HUES48 (cell line): ENCODE measurements at regions not wholly inside any gene's neighbourhood (a gene's known extent, or its start where the extent isn't known, plus 50 kb on each side); places are given as distances from the start of the nearest gene placed in this dataset.
"Not testable (repeated sequence)": the region's sequence is repeated elsewhere in the genome, so short reads cannot be mapped to it uniquely, and the experiment has no call there.

Experiments
- H3K27ac ChIP-seq: one replicate; pipeline ENCODE4 v1.7.0; 2013; ENCODE audit warnings: low read depth, low read length, inconsistent platforms
- H3K27me3 ChIP-seq: 2 replicates; pipeline ENCODE4 v1.6.1; 2013; ENCODE audit warnings: mild to moderate bottlenecking, low read length; ENCODE audit not compliant: control insufficient read depth, insufficient read depth
- H3K36me3 ChIP-seq: 2 replicates; pipeline ENCODE4 v1.6.1; 2013; ENCODE audit warnings: low read length; ENCODE audit not compliant: control insufficient read depth, insufficient read depth
- H3K4me1 ChIP-seq: 2 replicates; pipeline ENCODE4 v1.6.1; 2013; ENCODE audit warnings: mild to moderate bottlenecking, low read length; ENCODE audit not compliant: control insufficient read depth, insufficient read depth
- H3K4me3 ChIP-seq: 2 replicates; pipeline ENCODE4 v1.5.1; 2013; ENCODE audit warnings: mild to moderate bottlenecking, low read depth, low read length
- H3K9ac ChIP-seq: 2 replicates; pipeline ENCODE4 v1.6.1; 2013; ENCODE audit warnings: mild to moderate bottlenecking, low read depth, low read length, moderate library complexity
- H3K9me3 ChIP-seq: 2 replicates; pipeline ENCODE4 v1.6.1; 2013; ENCODE audit warnings: low read length; ENCODE audit not compliant: control insufficient read depth, insufficient read depth

DNA sequence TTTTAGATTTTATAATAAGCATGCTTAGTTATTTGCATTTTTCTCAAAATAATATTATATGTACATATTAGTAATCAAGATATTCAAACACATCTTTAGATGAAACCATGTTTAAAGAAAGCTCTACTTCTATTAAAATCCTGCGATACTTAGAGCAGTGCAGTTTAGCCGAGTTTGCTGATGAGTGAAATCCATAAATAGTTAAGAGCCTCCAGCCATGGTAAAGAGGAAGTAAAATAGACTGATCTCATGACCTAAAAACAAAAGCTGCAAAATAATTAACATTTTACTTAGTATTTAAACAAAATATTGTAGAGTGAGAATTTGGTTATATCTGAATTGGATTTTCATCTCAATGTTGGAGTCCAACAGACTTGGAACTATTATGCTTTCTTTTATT is 147.4 kb upstream of the NRIP1 start:
- H3K36me3 ChIP-seq = no peaks in the 10 kb centered on the region
- H3K4me1 ChIP-seq = peaks cover 4% of the 10 kb centered on the region; the same call in 1 of the 2 replicates
- H3K4me3 ChIP-seq = no peak overlapping the region
- no peak overlapping the region for H3K9ac ChIP-seq
- no peak overlapping the region for H3K27ac ChIP-seq
- no peaks in the 10 kb centered on the region for H3K9me3 ChIP-seq
- H3K27me3 ChIP-seq = no peaks in the 10 kb centered on the region

- H3K9me3 ChIP-seq, H3K4me3 ChIP-seq, H3K27ac ChIP-seq, H3K9ac ChIP-seq, H3K36me3 ChIP-seq: not testable (repeated sequence)
- H3K27me3 ChIP-seq = peaks cover 12% of the 10 kb centered on the region
- peaks cover 23% of the 10 kb centered on the region for H3K4me1 ChIP-seq
Measured at GRCh38 chr21:15218476-15218875, 153.7 kb upstream of the NRIP1 start.

DNA sequence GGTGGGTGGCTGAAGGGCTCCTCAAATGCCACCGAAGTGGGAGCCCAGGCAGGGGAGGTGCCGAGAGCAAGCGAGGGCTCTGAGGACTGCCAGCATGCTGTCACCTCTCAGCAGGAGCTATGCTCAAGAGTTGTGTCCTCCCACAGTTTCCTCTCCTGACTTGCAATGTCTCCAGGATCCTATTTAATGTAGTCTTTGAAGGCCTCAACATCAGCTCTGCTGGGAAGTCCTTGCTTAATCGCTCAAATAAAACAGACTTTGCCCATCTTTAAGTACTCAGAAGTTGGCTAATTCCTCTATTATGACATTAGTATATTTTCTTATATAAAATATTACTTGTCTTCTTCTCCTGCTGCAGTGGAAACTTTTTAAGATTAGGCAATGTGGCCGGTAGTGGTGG is 154.2 kb upstream of the NRIP1 start:
- Histone ChIP-seq H3K9ac (no peak overlapping the region), H3K27me3 (peaks cover 18% of the 10 kb centered on the region), H3K36me3 (no peaks in the 10 kb centered on the region), H3K4me1 (peaks cover 23% of the 10 kb centered on the region), H3K9me3 (no peaks in the 10 kb centered on the region), H3K27ac (no peak overlapping the region), H3K4me3 (no peak overlapping the region)

- H3K9me3 ChIP-seq = no peaks in the 10 kb centered on the region
- H3K4me3 ChIP-seq = no peak overlapping the region
- no peaks in the 10 kb centered on the region for H3K36me3 ChIP-seq
- peaks cover 24% of the 10 kb centered on the region for H3K27me3 ChIP-seq
- H3K4me1 ChIP-seq = peaks cover 23% of the 10 kb centered on the region
- no peak overlapping the region for H3K9ac ChIP-seq
- H3K27ac ChIP-seq = no peak overlapping the region
Measured at GRCh38 chr21:15219894-15220293, 155.1 kb upstream of the NRIP1 start.

DNA sequence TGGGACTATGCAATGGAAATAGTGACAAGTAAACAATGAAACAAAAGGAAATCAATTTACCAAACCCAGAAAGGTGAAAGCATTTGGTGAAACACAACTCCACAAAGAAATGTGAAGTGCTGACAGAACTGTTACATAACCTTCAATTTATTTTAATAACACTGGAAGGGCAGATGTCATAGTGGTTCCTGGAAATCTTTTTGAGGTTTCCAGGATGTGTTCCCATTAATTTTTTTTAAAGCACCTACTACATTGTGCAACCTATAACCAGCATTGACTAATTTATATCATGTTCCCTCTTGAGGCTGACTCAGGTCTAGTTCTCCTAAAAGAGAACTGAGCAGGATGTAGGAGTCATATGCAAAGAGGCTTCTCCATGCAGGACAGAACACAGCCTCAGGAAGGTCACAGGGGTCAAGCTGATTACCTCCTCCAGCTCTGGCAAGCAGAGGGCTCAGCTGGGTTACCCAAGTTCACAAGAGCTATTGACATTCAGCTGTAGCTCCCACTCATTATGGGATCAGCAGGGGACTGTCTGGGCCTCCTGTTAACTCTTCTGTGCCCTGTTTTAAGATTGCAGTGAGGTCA is 157.1 kb upstream of the NRIP1 start:
- Histone ChIP-seq H3K36me3 (no peaks in the 10 kb centered on the region), H3K9ac (no peak overlapping the region), H3K27ac (no peak overlapping the region), H3K9me3 (no peaks in the 10 kb centered on the region), H3K4me1 (peaks cover 23% of the 10 kb centered on the region), H3K4me3 (no peak overlapping the region), H3K27me3 (peaks cover 24% of the 10 kb centered on the region)

- Histone ChIP-seq H3K4me3 (no peak overlapping the region), H3K9ac (no peak overlapping the region), H3K27ac (no peak overlapping the region), H3K27me3 (peaks cover 24% of the 10 kb centered on the region), H3K4me1 (peaks cover 23% of the 10 kb centered on the region), H3K9me3 (no peaks in the 10 kb centered on the region), H3K36me3 (no peaks in the 10 kb centered on the region)
Measured at GRCh38 chr21:15222707-15223106, 157.9 kb upstream of the NRIP1 start.

- H3K36me3 ChIP-seq = no peaks in the 10 kb centered on the region
- no peaks in the 10 kb centered on the region for H3K9me3 ChIP-seq
- H3K27me3 ChIP-seq = peaks cover 24% of the 10 kb centered on the region
- peaks cover 23% of the 10 kb centered on the region for H3K4me1 ChIP-seq
- no peak overlapping the region for H3K9ac ChIP-seq
- H3K4me3 ChIP-seq = no peak overlapping the region
- H3K27ac ChIP-seq = no peak overlapping the region
Measured at GRCh38 chr21:15224346-15225086, 159.7 kb upstream of the NRIP1 start.

DNA sequence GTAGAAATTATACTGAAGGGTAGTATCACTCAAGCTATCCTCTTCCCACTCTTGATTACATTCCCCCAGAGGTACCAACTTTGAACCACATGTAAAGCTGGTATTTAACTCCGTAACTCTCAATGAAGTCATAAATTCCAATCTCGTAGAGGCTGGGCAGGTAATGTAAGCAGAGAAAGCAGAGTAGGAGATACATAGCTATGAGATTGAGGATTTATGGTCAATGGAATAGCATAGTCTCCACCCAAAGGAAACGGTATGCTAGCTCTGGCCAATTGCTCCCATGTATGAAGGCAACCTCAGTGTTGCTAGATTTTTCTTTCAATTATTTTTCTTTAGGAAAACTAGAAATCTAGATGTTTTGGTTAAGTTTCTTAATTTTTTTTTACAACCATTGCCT is 163.1 kb upstream of the NRIP1 start:
- Histone ChIP-seq H3K27ac (no peak overlapping the region), H3K4me3 (no peak overlapping the region), H3K4me1 (peaks cover 5% of the 10 kb centered on the region), H3K27me3 (peaks cover 17% of the 10 kb centered on the region), H3K9me3 (no peaks in the 10 kb centered on the region), H3K9ac (no peak overlapping the region), H3K36me3 (no peaks in the 10 kb centered on the region)

- Histone ChIP-seq H3K4me1 (no peaks in the 10 kb centered on the region), H3K27me3 (peaks cover 2% of the 10 kb centered on the region), H3K27ac (no peak overlapping the region), H3K4me3 (no peak overlapping the region), H3K9ac (no peak overlapping the region), H3K36me3 (no peaks in the 10 kb centered on the region), H3K9me3 (no peaks in the 10 kb centered on the region)
Measured at GRCh38 chr21:15229390-15229789, 164.6 kb upstream of the NRIP1 start.

DNA sequence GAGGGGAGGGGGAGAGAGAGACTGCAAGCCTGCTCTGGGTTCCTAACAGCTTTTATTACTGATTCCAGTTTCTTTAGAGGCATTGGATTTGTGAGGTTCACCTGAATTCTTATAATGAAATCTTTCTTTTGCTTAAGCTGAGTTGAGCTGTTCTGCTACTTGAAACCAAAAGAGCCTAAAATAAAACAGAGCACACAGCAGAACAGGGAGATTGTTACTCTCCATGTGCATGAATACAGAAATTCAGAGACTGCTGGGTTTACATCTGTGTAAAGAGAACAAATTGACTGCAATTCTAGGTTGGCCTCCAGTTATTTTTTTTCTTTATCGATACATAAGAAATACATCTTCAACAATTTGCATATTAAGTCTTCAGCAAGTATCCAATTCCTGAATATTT is 168.8 kb upstream of the NRIP1 start:
- H3K27ac ChIP-seq = no peak overlapping the region
- no peaks in the 10 kb centered on the region for H3K9me3 ChIP-seq
- H3K9ac ChIP-seq = no peak overlapping the region
- H3K4me3 ChIP-seq = no peak overlapping the region
- H3K36me3 ChIP-seq = no peaks in the 10 kb centered on the region
- H3K4me1 ChIP-seq = no peaks in the 10 kb centered on the region
- no peaks in the 10 kb centered on the region for H3K27me3 ChIP-seq

DNA sequence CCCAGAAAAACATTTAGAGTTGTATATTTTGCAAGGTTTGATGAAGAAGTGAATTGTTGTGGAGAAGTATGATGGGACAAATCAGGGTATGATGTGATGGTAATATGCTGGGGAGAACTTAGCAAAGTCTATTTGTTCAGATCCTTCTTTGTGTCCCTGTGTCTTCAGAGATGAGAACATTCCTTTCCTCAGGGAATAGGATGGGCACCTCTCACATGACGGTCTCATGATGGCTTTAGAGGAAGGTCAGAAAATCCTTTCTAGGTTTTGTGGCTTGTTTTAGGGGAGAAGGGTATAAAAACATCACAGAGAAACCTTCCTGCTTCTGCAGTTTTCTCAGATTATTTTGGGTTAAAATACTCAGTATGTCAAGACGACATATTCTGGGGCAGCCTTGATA is 171.3 kb upstream of the NRIP1 start:
- Histone ChIP-seq H3K9me3 (no peaks in the 10 kb centered on the region), H3K4me3 (no peak overlapping the region), H3K27me3 (peaks cover 15% of the 10 kb centered on the region), H3K4me1 (peaks cover 7% of the 10 kb centered on the region; the same call in 1 of the 2 replicates), H3K27ac (no peak overlapping the region), H3K36me3 (no peaks in the 10 kb centered on the region), H3K9ac (no peak overlapping the region)
